HFF-Myc (cell line): ENCODE measurements at regions not wholly inside any gene's neighbourhood (a gene's known extent, or its start where the extent isn't known, plus 50 kb on each side); places are given as distances from the start of the nearest gene placed in this dataset.

Experiments used
- DNase-seq: peaks from one replicate; pipeline ENCODE4 v3.0.0-alpha.2; 2011; ENCODE audit warnings: low read depth; ENCODE audit errors: extremely low read depth
- H3K4me3 ChIP-seq: replicated peaks from 2 replicates; pipeline ENCODE4 v1.5.1; 2011; ENCODE audit warnings: low read depth, mild to moderate bottlenecking, control low read depth, low read length
- TF ChIP-seq, protein P1 (sequence below): IDR thresholded peaks from 2 replicates; pipeline ENCODE4 v1.5.1; 2012; ENCODE audit warnings: mild to moderate bottlenecking, low read depth, low read length, control low read depth; ENCODE audit errors: missing control alignments

- DNase-seq: no peak
- H3K4me3 ChIP-seq: no peak overlapping the region
- TF ChIP-seq, protein P1, sequence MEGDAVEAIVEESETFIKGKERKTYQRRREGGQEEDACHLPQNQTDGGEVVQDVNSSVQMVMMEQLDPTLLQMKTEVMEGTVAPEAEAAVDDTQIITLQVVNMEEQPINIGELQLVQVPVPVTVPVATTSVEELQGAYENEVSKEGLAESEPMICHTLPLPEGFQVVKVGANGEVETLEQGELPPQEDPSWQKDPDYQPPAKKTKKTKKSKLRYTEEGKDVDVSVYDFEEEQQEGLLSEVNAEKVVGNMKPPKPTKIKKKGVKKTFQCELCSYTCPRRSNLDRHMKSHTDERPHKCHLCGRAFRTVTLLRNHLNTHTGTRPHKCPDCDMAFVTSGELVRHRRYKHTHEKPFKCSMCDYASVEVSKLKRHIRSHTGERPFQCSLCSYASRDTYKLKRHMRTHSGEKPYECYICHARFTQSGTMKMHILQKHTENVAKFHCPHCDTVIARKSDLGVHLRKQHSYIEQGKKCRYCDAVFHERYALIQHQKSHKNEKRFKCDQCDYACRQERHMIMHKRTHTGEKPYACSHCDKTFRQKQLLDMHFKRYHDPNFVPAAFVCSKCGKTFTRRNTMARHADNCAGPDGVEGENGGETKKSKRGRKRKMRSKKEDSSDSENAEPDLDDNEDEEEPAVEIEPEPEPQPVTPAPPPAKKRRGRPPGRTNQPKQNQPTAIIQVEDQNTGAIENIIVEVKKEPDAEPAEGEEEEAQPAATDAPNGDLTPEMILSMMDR: no peak
Measured at GRCh38 chr4:175954685-175955084, 111.0 kb upstream of the WDR17 start.

DNA sequence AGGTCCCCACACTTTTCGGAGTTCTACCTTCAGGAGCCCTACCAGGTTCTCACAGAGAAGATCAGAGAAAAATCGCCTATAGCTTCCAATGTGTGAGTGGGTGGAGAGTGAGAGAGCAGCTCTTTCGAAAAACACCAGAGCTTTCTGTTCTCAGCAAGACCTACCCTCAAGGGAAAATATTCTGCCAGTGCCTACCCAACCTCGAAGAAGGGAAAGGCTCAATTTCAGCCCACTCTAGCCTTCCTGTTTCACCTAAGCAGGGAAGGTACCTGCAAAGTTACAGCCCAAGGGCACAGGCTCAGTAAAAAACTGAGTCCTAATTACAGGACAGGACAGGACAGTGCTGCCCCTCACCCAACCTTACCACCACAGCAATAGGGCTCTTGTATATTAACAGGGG lies 104.0 kb upstream of the WDR17 start:
- TF ChIP-seq, protein P1: no peak
- no peak for DNase-seq
- no peak overlapping the region for H3K4me3 ChIP-seq

DNA sequence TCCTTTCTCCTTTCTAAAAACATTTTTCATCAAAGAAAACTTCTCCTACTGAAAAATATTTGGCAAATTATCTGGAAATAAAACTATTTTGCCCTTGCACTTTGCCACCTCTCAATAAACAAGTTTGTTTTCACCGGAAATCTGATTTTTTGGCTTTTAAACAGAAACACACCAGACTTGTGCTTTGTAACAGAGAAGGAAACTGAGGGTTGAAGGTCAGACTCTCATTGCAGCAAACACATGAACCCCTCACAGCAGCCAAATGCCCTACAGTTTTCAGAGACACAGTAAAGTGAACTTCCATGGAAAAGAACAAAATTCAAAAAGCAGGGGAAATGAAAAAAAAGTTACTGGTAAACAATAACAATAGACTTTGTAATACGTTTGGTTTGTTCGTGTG lies 95.6 kb upstream of the WDR17 start:
- H3K4me3 ChIP-seq: no peak overlapping the region
- TF ChIP-seq, protein P1: no peak
- DNase-seq: no peak

- no peak for DNase-seq
- TF ChIP-seq, protein P1: no peak
- H3K4me3 ChIP-seq: no peak overlapping the region
Measured at GRCh38 chr4:175970724-175971123, 94.9 kb upstream of the WDR17 start.

DNA sequence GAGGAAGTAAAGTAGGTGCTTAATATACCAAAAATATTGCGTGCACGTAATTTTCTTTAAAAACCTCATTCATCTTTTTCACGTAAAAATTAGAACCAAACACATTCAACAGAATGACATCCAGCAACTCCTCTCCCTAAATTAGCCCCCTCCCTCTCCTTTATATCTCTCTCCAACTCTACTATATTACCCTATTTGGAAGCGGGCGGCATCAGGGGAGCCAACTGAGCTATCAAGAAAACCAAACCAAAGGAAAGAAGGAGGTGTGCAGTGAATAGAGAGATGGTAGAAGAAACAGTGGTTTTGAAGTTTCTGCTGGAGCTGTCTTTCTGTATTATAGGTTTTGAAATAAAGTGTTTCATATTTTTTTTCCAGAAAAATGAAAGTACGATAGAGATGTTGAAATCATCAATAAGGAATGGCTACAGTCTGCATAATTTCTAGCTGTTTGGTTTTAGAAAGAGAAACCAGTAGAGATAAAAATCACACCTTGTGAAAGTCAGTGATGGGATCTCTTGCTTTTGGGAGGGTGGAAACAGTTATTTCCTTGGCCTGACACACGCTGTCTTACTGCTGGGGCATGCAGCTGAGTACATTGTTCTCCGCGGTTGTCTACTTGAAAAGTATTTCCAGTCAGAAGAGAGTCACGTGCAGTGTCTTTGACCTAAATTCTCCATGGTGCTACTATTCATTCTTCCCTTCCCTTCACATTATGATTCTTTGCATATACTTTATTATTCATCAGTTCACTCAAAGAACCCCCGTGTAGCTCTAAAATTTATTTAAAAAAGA lies 94.1 kb upstream of the WDR17 start:
- no peak overlapping the region for H3K4me3 ChIP-seq
- TF ChIP-seq, protein P1: no peak
- DNase-seq: no peak

GRCh38 chr4:175973027-175973923 lies 92.4 kb upstream of the WDR17 start:
- DNase-seq: no peak
- no peak overlapping the region for H3K4me3 ChIP-seq
- TF ChIP-seq, protein P1: no peak
